ENCODE measurements at regions not wholly inside any gene's neighbourhood (a gene's known extent, or its start where the extent isn't known, plus 50 kb on each side); places are given as distances from the start of the nearest gene placed in this dataset.

- TF ChIP-seq POLR2A (IDR thresholded peaks at IDR 0.05) (no peak), CTCF (IDR thresholded peaks at IDR 0.05) (no peak), EP300 (IDR thresholded peaks at IDR 0.05) (no peak), POLR2AphosphoS5 (IDR thresholded peaks at IDR 0.05) (no peak)
These were observed 69.7 kb downstream of the SPIN4 start for GRCh38 chrX:63281465-63281864.

All from upper lobe of left lung (tissue), 4 donors.